ENCODE measurements at regions not wholly inside any gene's neighbourhood (a gene's known extent, or its start where the extent isn't known, plus 50 kb on each side); places are given as distances from the start of the nearest gene placed in this dataset.

DNA sequence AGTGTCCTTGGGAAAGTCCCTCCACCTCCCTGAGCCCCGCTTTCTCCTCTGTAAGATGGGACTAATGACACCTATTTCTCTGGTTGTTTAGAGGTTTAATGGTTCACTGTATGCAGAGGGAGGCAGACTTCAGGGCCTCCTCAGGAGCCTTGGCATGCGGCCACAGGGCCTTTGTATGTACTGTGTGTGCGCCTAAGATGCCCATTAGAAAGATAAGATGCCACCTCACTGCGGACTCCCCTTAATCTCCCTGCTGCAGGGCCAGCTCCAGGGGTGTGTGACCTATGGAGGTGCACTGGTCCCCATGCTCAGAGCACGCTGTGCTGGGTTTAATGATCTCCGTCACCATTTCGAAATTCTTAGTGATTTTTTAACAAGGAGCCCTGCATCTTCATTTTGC is 59.3 kb downstream of the TMEM235 start:
- H3K4me1 ChIP-seq (ENCODE audit: insufficient read depth, poor library complexity, severe bottlenecking): peaks cover 14% of the 10 kb centered on the region
- no peaks in the 10 kb centered on the region for H3K9me3 ChIP-seq (ENCODE audit: severe bottlenecking)
- no peak for ATAC-seq (ENCODE audit: low read depth)
- H3K27ac ChIP-seq (ENCODE audit: poor library complexity, severe bottlenecking): no peak overlapping the region
- no peak overlapping the region for H3K4me3 ChIP-seq (ENCODE audit: severe bottlenecking)
- DNase-seq (ENCODE audit: low spot score): no peak
- TF ChIP-seq, protein P1, sequence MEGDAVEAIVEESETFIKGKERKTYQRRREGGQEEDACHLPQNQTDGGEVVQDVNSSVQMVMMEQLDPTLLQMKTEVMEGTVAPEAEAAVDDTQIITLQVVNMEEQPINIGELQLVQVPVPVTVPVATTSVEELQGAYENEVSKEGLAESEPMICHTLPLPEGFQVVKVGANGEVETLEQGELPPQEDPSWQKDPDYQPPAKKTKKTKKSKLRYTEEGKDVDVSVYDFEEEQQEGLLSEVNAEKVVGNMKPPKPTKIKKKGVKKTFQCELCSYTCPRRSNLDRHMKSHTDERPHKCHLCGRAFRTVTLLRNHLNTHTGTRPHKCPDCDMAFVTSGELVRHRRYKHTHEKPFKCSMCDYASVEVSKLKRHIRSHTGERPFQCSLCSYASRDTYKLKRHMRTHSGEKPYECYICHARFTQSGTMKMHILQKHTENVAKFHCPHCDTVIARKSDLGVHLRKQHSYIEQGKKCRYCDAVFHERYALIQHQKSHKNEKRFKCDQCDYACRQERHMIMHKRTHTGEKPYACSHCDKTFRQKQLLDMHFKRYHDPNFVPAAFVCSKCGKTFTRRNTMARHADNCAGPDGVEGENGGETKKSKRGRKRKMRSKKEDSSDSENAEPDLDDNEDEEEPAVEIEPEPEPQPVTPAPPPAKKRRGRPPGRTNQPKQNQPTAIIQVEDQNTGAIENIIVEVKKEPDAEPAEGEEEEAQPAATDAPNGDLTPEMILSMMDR (IDR thresholded peaks at IDR 0.05; ENCODE audit: poor library complexity, severe bottlenecking): no peak
- H3K36me3 ChIP-seq (ENCODE audit: low read depth): no peaks in the 10 kb centered on the region
- H3K27me3 ChIP-seq (ENCODE audit: insufficient read depth, poor library complexity, severe bottlenecking): no peaks in the 10 kb centered on the region

Measured in RWPE2 (cell line).